AG09309 (cell line): ENCODE measurements at regions not wholly inside any gene's neighbourhood (a gene's known extent, or its start where the extent isn't known, plus 50 kb on each side); places are given as distances from the start of the nearest gene placed in this dataset.
"Not testable (repeated sequence)": the region's sequence is repeated elsewhere in the genome, so short reads cannot be mapped to it uniquely, and the experiment has no call there.

ENCODE experiments used
- DNase-seq: peaks from one replicate; pipeline ENCODE4 v3.0.0-alpha.2; 2010; ENCODE audit warnings: low read depth
- H3K4me3 ChIP-seq: 2 replicates; pipeline ENCODE4 v1.5.1; 2011; ENCODE audit warnings: mild to moderate bottlenecking, low read depth, low read length, moderate library complexity; ENCODE audit not compliant: control insufficient read depth
- TF ChIP-seq, protein P1 (sequence below): IDR thresholded peaks from 2 replicates; pipeline ENCODE4 v1.5.1; 2011; ENCODE audit warnings: mild to moderate bottlenecking, low read depth, low read length, inconsistent platforms; ENCODE audit not compliant: insufficient read depth, control insufficient read depth; ENCODE audit errors: missing control alignments

DNA sequence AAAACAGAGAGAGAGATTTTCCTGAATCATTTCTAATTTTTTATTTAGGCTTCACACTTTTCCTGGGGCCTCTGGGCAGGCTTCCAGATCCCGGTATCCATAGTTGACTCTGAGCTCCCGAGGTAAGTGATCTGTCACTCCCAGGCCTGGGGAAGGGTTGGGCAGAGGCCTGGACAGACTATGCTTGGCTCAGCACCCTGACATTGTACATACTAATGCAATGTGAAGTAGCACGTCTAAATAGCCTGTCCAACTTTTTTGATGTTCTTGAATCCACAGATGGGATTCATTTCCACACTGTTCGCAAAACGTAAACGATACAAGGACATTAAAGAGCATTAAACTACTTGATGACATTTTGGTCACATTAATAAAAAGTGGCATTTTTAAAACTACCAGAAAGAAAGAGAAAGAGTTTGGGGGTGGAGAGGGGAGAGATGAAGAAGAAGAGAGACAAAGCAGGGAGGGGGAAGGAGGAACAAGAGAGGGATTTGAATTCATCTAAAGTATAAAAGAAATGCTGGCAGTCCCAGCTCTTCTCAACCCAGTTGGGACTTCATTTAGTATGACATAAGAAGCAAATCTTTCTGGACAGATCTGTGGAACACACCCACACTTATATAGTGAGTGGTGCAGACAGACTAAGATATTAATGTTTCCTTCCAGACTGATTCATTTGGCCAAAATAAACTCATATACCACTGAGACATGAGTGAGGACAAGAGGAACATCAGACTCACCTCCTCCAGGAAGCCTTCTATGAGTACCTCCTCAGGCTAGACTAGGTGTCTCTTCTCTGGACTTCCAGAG is 514.2 kb downstream of the SOX6 start:
- no peak overlapping the region for H3K4me3 ChIP-seq
- DNase-seq = no peak
- TF ChIP-seq, protein P1, sequence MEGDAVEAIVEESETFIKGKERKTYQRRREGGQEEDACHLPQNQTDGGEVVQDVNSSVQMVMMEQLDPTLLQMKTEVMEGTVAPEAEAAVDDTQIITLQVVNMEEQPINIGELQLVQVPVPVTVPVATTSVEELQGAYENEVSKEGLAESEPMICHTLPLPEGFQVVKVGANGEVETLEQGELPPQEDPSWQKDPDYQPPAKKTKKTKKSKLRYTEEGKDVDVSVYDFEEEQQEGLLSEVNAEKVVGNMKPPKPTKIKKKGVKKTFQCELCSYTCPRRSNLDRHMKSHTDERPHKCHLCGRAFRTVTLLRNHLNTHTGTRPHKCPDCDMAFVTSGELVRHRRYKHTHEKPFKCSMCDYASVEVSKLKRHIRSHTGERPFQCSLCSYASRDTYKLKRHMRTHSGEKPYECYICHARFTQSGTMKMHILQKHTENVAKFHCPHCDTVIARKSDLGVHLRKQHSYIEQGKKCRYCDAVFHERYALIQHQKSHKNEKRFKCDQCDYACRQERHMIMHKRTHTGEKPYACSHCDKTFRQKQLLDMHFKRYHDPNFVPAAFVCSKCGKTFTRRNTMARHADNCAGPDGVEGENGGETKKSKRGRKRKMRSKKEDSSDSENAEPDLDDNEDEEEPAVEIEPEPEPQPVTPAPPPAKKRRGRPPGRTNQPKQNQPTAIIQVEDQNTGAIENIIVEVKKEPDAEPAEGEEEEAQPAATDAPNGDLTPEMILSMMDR = no peak

DNA sequence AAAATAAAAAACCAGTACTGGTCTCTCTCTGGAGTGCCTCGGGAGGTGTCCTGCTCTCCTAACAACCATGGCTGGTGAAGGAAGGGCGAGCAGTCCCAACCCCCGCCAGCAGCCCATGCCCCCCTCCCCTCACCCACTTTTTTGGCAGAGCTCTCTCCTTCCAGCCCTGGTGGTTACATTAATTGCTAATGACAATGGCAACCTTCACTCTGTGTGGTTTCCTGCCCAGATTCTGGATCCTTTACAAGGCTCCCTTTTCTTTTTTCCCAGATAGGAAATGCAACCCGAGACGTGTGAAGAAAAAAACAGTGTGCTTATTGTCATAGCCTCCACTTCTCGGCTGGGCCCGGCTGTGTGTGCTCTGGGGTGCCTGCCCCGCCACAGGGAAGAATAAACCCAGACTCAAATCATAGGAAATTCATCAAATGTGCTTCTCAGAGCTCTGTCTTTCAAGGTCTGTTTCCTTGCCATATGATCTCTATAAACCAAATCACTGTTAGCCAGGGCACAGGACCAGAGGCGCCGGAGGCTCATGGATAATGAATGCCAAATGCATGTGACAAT is 513.0 kb downstream of the SOX6 start:
- TF ChIP-seq, protein P1 = no peak
- no peak overlapping the region for H3K4me3 ChIP-seq
- no peak for DNase-seq

DNA sequence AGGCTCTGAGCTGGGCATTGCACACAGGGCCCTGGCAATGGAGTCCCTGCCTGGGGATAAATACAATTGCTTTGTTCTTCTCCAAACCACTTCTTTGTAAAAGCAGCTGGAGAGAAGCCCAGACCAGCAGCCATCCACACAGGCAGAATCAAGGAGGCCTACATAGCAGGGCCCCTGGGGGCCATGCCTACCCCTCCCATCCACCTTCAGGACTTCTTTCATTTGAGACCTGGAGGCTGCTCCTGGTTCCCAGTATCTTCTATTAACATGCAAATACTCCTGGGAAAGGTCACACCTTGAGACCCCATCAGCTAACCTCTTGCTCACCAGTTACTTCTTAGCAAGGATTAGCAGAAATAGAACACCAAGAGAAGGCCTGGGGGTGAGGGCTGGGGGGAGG is 511.1 kb downstream of the SOX6 start:
- no peak for DNase-seq
- H3K4me3 ChIP-seq = no peak overlapping the region
- TF ChIP-seq, protein P1 = no peak

DNA sequence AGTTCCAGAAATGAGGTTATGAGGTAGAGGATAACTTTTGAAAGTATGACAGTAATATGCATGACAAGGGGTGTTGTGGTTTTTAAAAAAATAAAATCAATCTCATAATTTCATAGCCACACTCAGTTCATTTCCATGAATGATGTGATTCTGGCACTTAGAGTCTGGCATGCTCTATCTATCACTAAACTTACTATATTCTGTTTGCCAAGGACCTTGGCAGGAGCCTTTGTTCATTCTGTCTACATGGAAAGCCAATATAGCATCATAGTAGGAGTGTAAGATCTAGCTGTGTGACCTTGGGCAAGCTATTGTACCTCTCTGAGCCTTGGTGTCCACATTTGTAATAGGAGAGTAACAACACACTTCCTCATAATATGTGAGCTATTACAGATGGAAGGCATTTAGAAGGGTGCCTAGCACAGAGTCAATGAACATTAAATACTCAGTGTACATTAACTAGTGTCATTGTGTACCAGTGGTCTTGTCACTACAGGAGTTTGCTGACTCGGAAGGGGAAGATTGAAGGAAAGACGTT is 507.6 kb downstream of the SOX6 start:
- no peak overlapping the region for H3K4me3 ChIP-seq
- TF ChIP-seq, protein P1 = no peak
- DNase-seq = no peak

DNA sequence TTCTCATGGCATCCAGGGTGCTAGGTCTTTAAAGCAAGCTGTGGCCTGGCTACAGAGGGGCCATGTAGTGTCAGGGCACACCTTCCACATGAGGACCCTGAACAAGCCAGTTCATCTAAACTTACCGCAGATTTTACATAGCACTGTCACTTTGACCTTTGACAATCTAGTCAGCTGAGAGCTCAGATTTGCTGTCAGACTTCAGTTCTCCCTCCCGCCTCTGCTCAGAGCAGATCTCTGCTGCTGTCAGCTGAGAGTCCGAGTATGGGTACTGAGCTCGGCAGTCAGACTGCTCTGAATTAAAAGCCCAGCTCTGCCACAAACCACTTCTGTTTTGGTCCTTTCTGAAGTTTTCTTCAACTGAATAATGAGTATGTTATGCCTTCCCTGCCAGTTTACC is 507.1 kb downstream of the SOX6 start:
- no peak for DNase-seq
- no peak overlapping the region for H3K4me3 ChIP-seq
- TF ChIP-seq, protein P1 = no peak

DNA sequence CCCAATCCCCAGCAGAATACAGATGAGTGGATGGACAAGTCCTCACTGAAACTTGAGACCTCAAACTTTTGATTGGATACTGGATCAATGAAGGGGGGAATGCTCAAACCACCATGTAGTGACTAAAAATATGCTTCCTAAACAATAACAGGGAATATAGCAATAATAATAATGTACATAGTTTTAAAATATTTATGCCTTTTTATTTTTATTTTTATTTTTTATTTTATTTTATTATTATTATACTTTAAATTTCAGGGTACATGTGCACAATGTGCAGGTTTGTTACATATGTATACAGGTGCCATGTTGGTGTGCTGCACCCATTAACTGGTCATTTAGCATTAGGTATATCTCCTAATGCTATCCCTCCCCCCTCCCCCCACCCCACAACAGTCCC is 506.0 kb downstream of the SOX6 start:
- not testable (repeated sequence) for H3K4me3 ChIP-seq, DNase-seq

DNA sequence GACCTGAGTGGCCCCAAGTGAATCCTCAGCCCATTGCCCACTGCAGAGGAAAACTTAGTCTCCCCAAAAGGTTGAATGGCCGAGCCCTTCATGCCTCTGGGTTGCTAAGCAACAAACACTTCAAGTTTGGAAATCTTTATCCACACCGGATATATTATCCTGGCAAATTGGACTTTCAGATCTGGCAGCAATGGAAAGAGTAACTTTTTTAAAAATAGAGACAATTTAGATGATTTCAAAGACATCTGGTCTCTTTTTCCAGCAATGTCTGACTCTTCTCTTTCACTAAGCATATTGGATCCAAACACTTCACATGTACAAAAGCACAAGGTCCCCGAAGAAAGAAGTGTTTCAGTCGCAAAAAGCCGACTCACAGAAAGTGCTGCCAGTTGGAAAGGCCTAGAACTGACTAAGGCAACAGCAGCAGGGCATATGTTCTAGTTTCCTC is 505.3 kb downstream of the SOX6 start:
- TF ChIP-seq, protein P1 = no peak
- H3K4me3 ChIP-seq = no peak overlapping the region
- no peak for DNase-seq
